Endothelial cell of umbilical vein (primary cell): ENCODE measurements at regions not wholly inside any gene's neighbourhood (a gene's known extent, or its start where the extent isn't known, plus 50 kb on each side); places are given as distances from the start of the nearest gene placed in this dataset.

Experiments
- EZH2 ChIP-seq: IDR thresholded peaks from 2 replicates; pipeline ENCODE4 v1.6.1; 2012; ENCODE audit warnings: borderline replicate concordance, low read depth, mild to moderate bottlenecking, moderate library complexity, low read length, inconsistent platforms; ENCODE audit not compliant: severe bottlenecking
- FOS ChIP-seq: IDR thresholded peaks from 2 replicates; pipeline ENCODE4 v1.6.1; 2011; ENCODE audit warnings: mild to moderate bottlenecking, low read length, moderate library complexity, borderline replicate concordance; ENCODE audit not compliant: insufficient read depth
- JUN ChIP-seq: IDR thresholded peaks from 2 replicates; pipeline ENCODE4 v1.6.1; 2011; ENCODE audit warnings: borderline replicate concordance, low read depth; ENCODE audit not compliant: insufficient read length, insufficient read depth
- POLR2A ChIP-seq: IDR thresholded peaks from 2 replicates; pipeline ENCODE4 v1.6.1; 2012; ENCODE audit warnings: low read depth, mild to moderate bottlenecking, control low read depth, low read length
- POLR2AphosphoS5 ChIP-seq: IDR thresholded peaks from 2 replicates; pipeline ENCODE4 v1.6.1; 2012; ENCODE audit warnings: low read depth, mild to moderate bottlenecking, control low read depth, low read length, moderate library complexity; ENCODE audit not compliant: insufficient read depth
- TF ChIP-seq, protein P1 (sequence below), 2 donors: IDR thresholded peaks; 1 replicate in 1 of 2; 2 replicates in 1 of 2; pipeline ENCODE4 v1.5.1; 2011; ENCODE audit warnings: low read length in 2 of 2, mild to moderate bottlenecking in 2 of 2, moderate library complexity in 2 of 2, control low read depth in 1 of 2, inconsistent platforms in 1 of 2, low read depth in 1 of 2; ENCODE audit not compliant: insufficient read depth in 1 of 2; ENCODE audit errors: extremely low read depth in 1 of 2
- TF ChIP-seq, protein P2 (sequence below): IDR thresholded peaks from 2 replicates; pipeline ENCODE4 v1.6.1; 2011; ENCODE audit not compliant: insufficient read depth, insufficient read length

DNA sequence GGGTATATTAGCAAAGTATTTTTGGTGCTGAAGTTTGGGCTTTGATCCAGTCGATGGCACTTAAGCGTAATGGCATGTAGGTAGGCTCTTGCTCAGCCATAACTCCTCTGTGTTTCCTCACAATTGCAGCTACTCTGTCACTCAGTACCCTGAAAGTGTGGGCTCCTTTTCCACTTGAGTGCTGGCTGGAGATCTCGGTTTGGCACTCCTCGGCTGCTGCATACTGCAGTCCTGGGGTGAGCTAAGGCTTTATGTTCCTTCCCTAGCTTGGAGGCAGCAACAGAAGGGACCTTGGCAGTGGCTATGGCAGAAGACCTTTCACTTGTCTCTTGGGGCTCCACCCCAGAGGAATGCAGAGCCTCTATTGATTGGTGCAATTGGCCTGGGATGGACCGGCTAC, 106.7 kb upstream of the GRXCR1 start:
- TF ChIP-seq, protein P1, sequence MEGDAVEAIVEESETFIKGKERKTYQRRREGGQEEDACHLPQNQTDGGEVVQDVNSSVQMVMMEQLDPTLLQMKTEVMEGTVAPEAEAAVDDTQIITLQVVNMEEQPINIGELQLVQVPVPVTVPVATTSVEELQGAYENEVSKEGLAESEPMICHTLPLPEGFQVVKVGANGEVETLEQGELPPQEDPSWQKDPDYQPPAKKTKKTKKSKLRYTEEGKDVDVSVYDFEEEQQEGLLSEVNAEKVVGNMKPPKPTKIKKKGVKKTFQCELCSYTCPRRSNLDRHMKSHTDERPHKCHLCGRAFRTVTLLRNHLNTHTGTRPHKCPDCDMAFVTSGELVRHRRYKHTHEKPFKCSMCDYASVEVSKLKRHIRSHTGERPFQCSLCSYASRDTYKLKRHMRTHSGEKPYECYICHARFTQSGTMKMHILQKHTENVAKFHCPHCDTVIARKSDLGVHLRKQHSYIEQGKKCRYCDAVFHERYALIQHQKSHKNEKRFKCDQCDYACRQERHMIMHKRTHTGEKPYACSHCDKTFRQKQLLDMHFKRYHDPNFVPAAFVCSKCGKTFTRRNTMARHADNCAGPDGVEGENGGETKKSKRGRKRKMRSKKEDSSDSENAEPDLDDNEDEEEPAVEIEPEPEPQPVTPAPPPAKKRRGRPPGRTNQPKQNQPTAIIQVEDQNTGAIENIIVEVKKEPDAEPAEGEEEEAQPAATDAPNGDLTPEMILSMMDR (IDR thresholded peaks at IDR 0.05; ENCODE audit: extremely low read depth in 1 of 2, insufficient read depth in 1 of 2, low read depth in 1 of 2, low read length in 2 of 2) = no peak
- TF ChIP-seq, protein P2, sequence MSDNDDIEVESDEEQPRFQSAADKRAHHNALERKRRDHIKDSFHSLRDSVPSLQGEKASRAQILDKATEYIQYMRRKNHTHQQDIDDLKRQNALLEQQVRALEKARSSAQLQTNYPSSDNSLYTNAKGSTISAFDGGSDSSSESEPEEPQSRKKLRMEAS = no peak
- TF ChIP-seq EZH2 (no peak), POLR2AphosphoS5 (no peak), POLR2A (no peak), FOS (no peak), JUN (no peak)
